Transverse colon (tissue), 4 donors: ENCODE measurements at regions not wholly inside any gene's neighbourhood (a gene's known extent, or its start where the extent isn't known, plus 50 kb on each side); places are given as distances from the start of the nearest gene placed in this dataset.

ENCODE experiments used
- DNase-seq: peaks from one replicate; pipeline ENCODE4 v3.0.0-alpha.2; 2019
- H3K27ac ChIP-seq, 4 donors: fragments of 200-600 bp; sonication (generic); 2 replicates each; pipeline ENCODE4 v1.5.1; 2016 to 2018; ENCODE audit warnings: inconsistent platforms in 4 of 4
- H3K27me3 ChIP-seq: fragments of 200-600 bp; sonication (generic); 2 replicates; pipeline ENCODE4 v1.5.1; 2017; ENCODE audit warnings: inconsistent platforms
- H3K36me3 ChIP-seq, 4 donors: fragments of 200-600 bp; sonication (generic); 2 replicates each; pipeline ENCODE4 v1.5.1; 2017 to 2019; ENCODE audit warnings: inconsistent platforms in 4 of 4
- H3K4me1 ChIP-seq, 4 donors: fragments of 200-600 bp; sonication (generic); 2 replicates each; pipeline ENCODE4 v1.5.1; 2017 to 2020; ENCODE audit warnings: inconsistent platforms in 4 of 4
- H3K4me3 ChIP-seq, 4 donors: fragments of 200-600 bp; sonication (generic); 1 replicate in 1 of 4; 2 replicates in 3 of 4; pipeline versions ENCODE4 v1.5.1 to v1.6.1; 2017 to 2019; ENCODE audit warnings: inconsistent platforms in 4 of 4
- H3K9me3 ChIP-seq, 2 donors: fragments of 200-600 bp; sonication (generic); 2 replicates each; pipeline ENCODE4 v1.5.1; 2017 to 2019; ENCODE audit warnings: inconsistent platforms in 2 of 2
- EP300 ChIP-seq: sonication (generic); formaldehyde crosslinking; IDR thresholded peaks from one replicate; pipeline ENCODE4 v1.6.1; 2017; ENCODE audit warnings: antibody characterized with exemption, low read depth
- POLR2A ChIP-seq: fragments of 450-650 bp; IDR thresholded peaks from one replicate; pipeline ENCODE4 v1.6.1; 2016; ENCODE audit warnings: antibody characterized with exemption, mild to moderate bottlenecking, moderate library complexity
- POLR2AphosphoS5 ChIP-seq, 3 donors: sonication (generic); formaldehyde crosslinking; IDR thresholded peaks; one replicate each; pipeline ENCODE4 v1.6.1; 2016; ENCODE audit warnings: antibody characterized with exemption in 3 of 3
- WGBS, 2 donors: methylation state at CpG; one replicate each; pipeline ENCODE4 v1.1.5; 2018; ENCODE audit warnings: low coverage in 1 of 2; 5-methylcytosine and 5-hydroxymethylcytosine counted together
- in situ Hi-C, 4 donors: fragments of 200-750 bp; cut with MboI; loops; one replicate each; pipeline versions ENCODE4 v1.15.0 to v1.15.1; 2017; ENCODE audit warnings: low sequenced_read_pairs in 3 of 4, low pct_ligation_motif_present in 1 of 4, low pct_unique_long_range_greater_than_20kb in 1 of 4
- intact Hi-C: fragments of 100-400 bp; cut with DNase I; formaldehyde crosslinking; loops from one replicate; pipeline ENCODE4 v1.15.1; 2023; ENCODE audit warnings: low total_unique reads
- TF ChIP-seq, protein P1 (sequence below), 5 experiments: fragments of 200-600 bp in 3 of 5; fragments of 450-650 bp in 2 of 5; sonication (generic) in 3 of 5; IDR thresholded peaks; 1 replicate in 2 of 5; 2 replicates in 3 of 5; pipeline ENCODE4 v1.5.1; 2016 to 2017; ENCODE audit warnings: antibody characterized with exemption in 5 of 5, inconsistent platforms in 3 of 5, mild to moderate bottlenecking in 2 of 5, moderate library complexity in 1 of 5

DNA sequence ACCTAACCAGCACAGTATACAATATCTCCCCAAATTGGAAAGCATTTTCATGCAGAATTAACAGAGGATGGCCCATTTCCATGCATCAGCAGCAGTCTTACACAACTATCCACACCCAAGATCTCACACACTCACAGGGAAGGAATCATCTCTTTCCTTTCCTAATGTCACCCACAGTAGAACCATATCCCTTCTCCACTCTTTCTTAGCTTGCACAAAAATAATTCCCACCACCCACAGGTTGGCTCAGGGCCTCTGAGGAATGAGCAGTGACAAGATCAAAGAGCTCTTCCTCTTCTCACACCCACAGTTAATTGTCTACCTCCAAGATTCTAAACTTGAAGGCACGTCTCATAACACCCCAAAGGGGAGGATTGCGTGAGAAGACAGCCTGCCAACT is 217.7 kb upstream of the VEGFC start:
- Histone ChIP-seq H3K27me3 (no peaks in the 10 kb centered on the region), H3K4me1 (no peaks in the 10 kb centered on the region), H3K9me3 (peaks cover 4 to 6% of the 10 kb centered on the region in 2 donors), H3K4me3 (no peak overlapping the region), H3K36me3 (no peaks in the 10 kb centered on the region), H3K27ac (no peak overlapping the region)
- WGBS, 2 donors, result 40 to 50% methylated on average over 2 of the region's 2 CpGs
- DNase-seq, result no peak
- intact Hi-C loops (no loop called here), in situ Hi-C loops (no loop called here)
- no peak for TF ChIP-seq POLR2A
- TF ChIP-seq POLR2AphosphoS5 (IDR thresholded peaks at IDR 0.05), result no peak
- TF ChIP-seq, protein P1, sequence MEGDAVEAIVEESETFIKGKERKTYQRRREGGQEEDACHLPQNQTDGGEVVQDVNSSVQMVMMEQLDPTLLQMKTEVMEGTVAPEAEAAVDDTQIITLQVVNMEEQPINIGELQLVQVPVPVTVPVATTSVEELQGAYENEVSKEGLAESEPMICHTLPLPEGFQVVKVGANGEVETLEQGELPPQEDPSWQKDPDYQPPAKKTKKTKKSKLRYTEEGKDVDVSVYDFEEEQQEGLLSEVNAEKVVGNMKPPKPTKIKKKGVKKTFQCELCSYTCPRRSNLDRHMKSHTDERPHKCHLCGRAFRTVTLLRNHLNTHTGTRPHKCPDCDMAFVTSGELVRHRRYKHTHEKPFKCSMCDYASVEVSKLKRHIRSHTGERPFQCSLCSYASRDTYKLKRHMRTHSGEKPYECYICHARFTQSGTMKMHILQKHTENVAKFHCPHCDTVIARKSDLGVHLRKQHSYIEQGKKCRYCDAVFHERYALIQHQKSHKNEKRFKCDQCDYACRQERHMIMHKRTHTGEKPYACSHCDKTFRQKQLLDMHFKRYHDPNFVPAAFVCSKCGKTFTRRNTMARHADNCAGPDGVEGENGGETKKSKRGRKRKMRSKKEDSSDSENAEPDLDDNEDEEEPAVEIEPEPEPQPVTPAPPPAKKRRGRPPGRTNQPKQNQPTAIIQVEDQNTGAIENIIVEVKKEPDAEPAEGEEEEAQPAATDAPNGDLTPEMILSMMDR (IDR thresholded peaks at IDR 0.05), result no peak
- no peak for TF ChIP-seq EP300

DNA sequence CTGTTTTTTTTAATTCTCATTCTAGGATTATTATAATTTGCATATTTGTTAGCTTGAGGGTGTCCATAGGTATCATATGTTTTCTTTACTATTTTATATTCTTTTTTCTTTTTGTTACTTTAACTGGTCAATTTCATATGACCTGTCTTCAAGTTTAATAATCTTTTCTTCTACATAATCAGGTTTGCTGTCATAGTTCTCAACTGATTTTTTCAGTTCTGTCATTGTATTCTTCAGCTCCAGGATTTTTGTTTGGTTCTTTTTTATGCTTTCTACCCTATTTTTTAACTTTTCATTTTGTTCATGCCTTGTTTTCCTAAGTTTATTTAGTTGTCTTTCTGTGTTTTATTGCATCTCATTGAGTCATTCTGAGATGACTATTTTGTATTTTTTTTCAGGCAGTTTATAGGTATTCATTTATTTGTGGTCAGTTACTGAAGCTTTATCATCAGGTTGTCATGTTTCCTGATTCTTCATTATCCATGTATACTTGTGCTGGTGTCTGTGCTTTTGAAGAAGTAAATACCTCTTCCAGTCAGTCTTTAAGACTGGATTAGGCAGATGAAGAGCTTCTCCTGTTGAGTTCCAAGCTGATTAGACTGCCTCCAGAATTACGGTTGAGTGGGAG is 220.3 kb upstream of the VEGFC start:
- TF ChIP-seq POLR2A (no peak), EP300 (no peak)
- TF ChIP-seq, protein P1 (IDR thresholded peaks at IDR 0.05), result no peak
- DNase-seq, result no peak
- in situ Hi-C loops (no loop called here), intact Hi-C loops (no loop called here)
- no peaks in the 10 kb centered on the region for H3K4me1 ChIP-seq
- H3K27me3 ChIP-seq, result no peaks in the 10 kb centered on the region
- no peaks in the 10 kb centered on the region for H3K36me3 ChIP-seq
- H3K27ac ChIP-seq, result no peak overlapping the region
- 94% methylated on average over 1 of the region's 1 CpG; no CpG with 5 or more reads in 1 of the 2 donors for WGBS, 2 donors
- peaks cover 4 to 6% of the 10 kb centered on the region in 2 donors for H3K9me3 ChIP-seq
- H3K4me3 ChIP-seq, result no peak overlapping the region

DNA sequence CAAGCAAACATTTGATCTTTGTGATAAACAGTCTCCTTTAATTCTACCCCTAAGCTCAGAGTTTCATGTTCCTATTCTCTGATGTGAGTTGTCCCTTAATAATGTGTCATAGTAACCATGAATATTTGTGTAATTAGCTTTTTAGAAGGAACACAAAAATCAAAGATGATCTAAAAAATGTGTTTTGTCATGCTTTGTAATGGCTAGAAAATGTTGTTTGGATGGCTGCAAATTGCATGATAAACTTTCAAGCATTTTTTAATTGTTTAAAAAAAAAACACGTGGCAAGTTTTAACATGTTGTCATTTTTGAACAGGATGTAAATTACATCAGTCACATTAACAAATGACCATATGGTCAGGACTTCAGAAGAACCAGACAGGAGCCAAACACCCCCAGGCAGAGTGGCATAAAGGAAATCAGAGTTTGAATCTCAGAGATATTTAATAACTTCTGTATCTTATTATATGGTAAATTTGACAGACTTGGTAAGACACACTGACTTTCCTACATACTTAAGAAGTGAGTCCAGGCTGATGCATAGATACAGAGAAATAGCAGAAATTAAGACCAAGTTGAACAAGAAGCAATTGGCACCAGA is 223.9 kb upstream of the VEGFC start:
- H3K36me3 ChIP-seq, result no peaks in the 10 kb centered on the region
- TF ChIP-seq EP300 (no peak), POLR2AphosphoS5 (IDR thresholded peaks at IDR 0.05) (no peak), POLR2A (no peak)
- TF ChIP-seq, protein P1 (IDR thresholded peaks at IDR 0.05), result no peak
- no peaks in the 10 kb centered on the region for H3K27me3 ChIP-seq
- peaks cover 4 to 6% of the 10 kb centered on the region in 2 donors for H3K9me3 ChIP-seq
- H3K4me1 ChIP-seq, result no peaks in the 10 kb centered on the region
- DNase-seq, result no peak
- H3K4me3 ChIP-seq, result no peak overlapping the region
- no peak overlapping the region for H3K27ac ChIP-seq
- in situ Hi-C loops (no loop called here), intact Hi-C loops (no loop called here)
- 15 to 25% methylated on average over 1 of the region's 1 CpG for WGBS, 2 donors

DNA sequence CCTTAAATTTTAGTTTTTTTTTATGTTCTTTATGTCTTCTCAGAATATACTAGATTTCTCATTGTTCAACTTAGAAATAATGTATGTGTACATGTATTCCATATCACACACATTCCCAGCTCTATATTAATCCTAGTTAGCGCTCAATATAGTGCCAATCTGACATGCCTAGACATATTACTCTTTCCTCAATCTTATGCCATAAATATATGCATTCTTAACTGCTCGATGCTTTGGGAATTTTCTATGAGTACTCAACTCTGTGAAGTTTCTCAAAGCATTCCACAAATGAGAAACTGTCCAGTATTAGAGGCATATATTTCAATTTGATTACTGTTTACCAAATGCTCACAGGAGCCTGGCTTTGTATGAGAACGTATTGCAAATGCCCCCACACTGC is 231.2 kb upstream of the VEGFC start:
- Histone ChIP-seq H3K4me1 (no peaks in the 10 kb centered on the region), H3K27me3 (no peaks in the 10 kb centered on the region), H3K27ac (no peak overlapping the region), H3K36me3 (no peaks in the 10 kb centered on the region), H3K9me3 (no peaks in the 10 kb centered on the region), H3K4me3 (no peak overlapping the region)
- in situ Hi-C loops (no loop called here), intact Hi-C loops (no loop called here)
- DNase-seq, result no peak
- WGBS, 2 donors, result 48 to 59% methylated on average over 3 of the region's 3 CpGs
- no peak for TF ChIP-seq POLR2A
- no peak for TF ChIP-seq EP300
- TF ChIP-seq, protein P1 (IDR thresholded peaks at IDR 0.05), result no peak
- no peak for TF ChIP-seq POLR2AphosphoS5 (IDR thresholded peaks at IDR 0.05)
